ENCODE measurements at regions not wholly inside any gene's neighbourhood (a gene's known extent, or its start where the extent isn't known, plus 50 kb on each side); places are given as distances from the start of the nearest gene placed in this dataset.

- Histone ChIP-seq H3K4me2 (ENCODE audit: control insufficient read depth, insufficient read depth) (no peak overlapping the region), H3K27me3 (replicated peaks in 1 of 2; ENCODE audit: control insufficient read depth in 2 of 2, insufficient read depth in 2 of 2, low read length in 1 of 2) (no peaks in the 10 kb centered on the region), H3K4me3 (no peak overlapping the region), H3K9ac (ENCODE audit: control insufficient read depth, insufficient read depth, low read length) (no peak overlapping the region), H4K20me1 (ENCODE audit: control insufficient read depth, insufficient read depth) (no peaks in the 10 kb centered on the region), H3K36me3 (ENCODE audit: control insufficient read depth in 2 of 2, insufficient read depth in 2 of 2, low read length in 1 of 2) (no peaks in the 10 kb centered on the region), H3K79me2 (ENCODE audit: control insufficient read depth, insufficient read depth, low read length) (no peaks in the 10 kb centered on the region), H3K27ac (ENCODE audit: control insufficient read depth, insufficient read depth) (no peak overlapping the region), H3K4me1 (ENCODE audit: control insufficient read depth, insufficient read depth, low read length) (no peaks in the 10 kb centered on the region), H2AFZ (ENCODE audit: control insufficient read depth, low read depth, low read length) (no peak overlapping the region), H3K9me3 (replicated peaks; ENCODE audit: control insufficient read depth, insufficient read depth, low read length) (no peaks in the 10 kb centered on the region)
- no peak for TF ChIP-seq ATF3 (IDR thresholded peaks at IDR 0.05; ENCODE audit: borderline replicate concordance, extremely low read depth, low read depth, low read length)
- no peak for TF ChIP-seq MTA2 (IDR thresholded peaks at IDR 0.05; ENCODE audit: low read depth)
- TF ChIP-seq USF1 (IDR thresholded peaks at IDR 0.05; ENCODE audit: borderline replicate concordance, extremely low read length, insufficient read depth, low read depth, low read length) = no peak
- no peak for TF ChIP-seq NBN (IDR thresholded peaks at IDR 0.05)
- no peak for TF ChIP-seq ZNF622 (IDR thresholded peaks at IDR 0.05)
- TF ChIP-seq EP300 (IDR thresholded peaks at IDR 0.05; ENCODE audit: borderline replicate concordance in 1 of 2, control insufficient read depth in 1 of 2, low read depth in 2 of 2, low read length in 2 of 2) = no peak
- no TSS peak for BruUV-seq (replicated peaks)
- POLR2A ChIA-PET = no interaction called here
- ATAC-seq = no peak
- CTCF ChIA-PET = no interaction called here
- in situ Hi-C loops (cut with MboI) = no loop called here
- intact Hi-C loops (cut with micrococcal nuclease; ENCODE audit: unreplicated experiment) = no loop called here
- SMC1A ChIA-PET (ENCODE audit: uncharacterized antibody, unreplicated experiment) = interaction anchor here (1.0 to 1.5 kb wide), 3 partner anchors 9 to 22 kb away, joined by 4 read pairs; no protein-coding TSS in a partner anchor
- RAD21 ChIA-PET (ENCODE audit: unreplicated experiment) = interaction anchor here (0.9 kb wide), 1 partner anchor 16 kb away, joined by 4 read pairs; no protein-coding TSS in a partner anchor
- FAIRE-seq = no peak
- WGBS (ENCODE audit: insufficient coverage, insufficient replicate concordance, low lambda C conversion rate, missing lambda C conversion rate) = 14% methylated on average over 6 of the region's 6 CpGs
- no peak for DNase-seq (ENCODE audit: low read depth, low spot score)
Observed at GRCh38 chr7:46440186-46440585, 519.1 kb upstream of the IGFBP3 start.

- H4K20me1 ChIP-seq (ENCODE audit: control insufficient read depth, insufficient read depth) = no peaks in the 10 kb centered on the region
- no peaks in the 10 kb centered on the region for H3K79me2 ChIP-seq (ENCODE audit: control insufficient read depth, insufficient read depth, low read length)
- H3K27me3 ChIP-seq (replicated peaks in 1 of 2; ENCODE audit: control insufficient read depth in 2 of 2, insufficient read depth in 2 of 2, low read length in 1 of 2) = no peaks in the 10 kb centered on the region
- no peak for ATAC-seq
- no peaks in the 10 kb centered on the region for H3K9me3 ChIP-seq (replicated peaks; ENCODE audit: control insufficient read depth, insufficient read depth, low read length)
- in situ Hi-C loops (cut with MboI) (no loop called here), intact Hi-C loops (cut with micrococcal nuclease; ENCODE audit: unreplicated experiment) (no loop called here)
- WGBS (ENCODE audit: insufficient coverage, insufficient replicate concordance, low lambda C conversion rate, missing lambda C conversion rate) = 0% methylated on average over 4 of the region's 4 CpGs
- no peak for FAIRE-seq
- no peaks in the 10 kb centered on the region for H3K4me1 ChIP-seq (ENCODE audit: control insufficient read depth, insufficient read depth, low read length)
- H3K9ac ChIP-seq (ENCODE audit: control insufficient read depth, insufficient read depth, low read length) = no peak overlapping the region
- H3K36me3 ChIP-seq (ENCODE audit: control insufficient read depth in 2 of 2, insufficient read depth in 2 of 2, low read length in 1 of 2) = no peaks in the 10 kb centered on the region
- POLR2A ChIA-PET = interaction anchor here (0.6 kb wide), 1 partner anchor 61 kb away, joined by 4 read pairs; no protein-coding TSS in a partner anchor
- CTCF ChIA-PET = interaction anchor here (1.3 to 1.4 kb wide), 2 partner anchors 16 to 150 kb away, joined by 3 to 4 read pairs; no protein-coding TSS in a partner anchor
- H2AFZ ChIP-seq (ENCODE audit: control insufficient read depth, low read depth, low read length) = no peak overlapping the region
- H3K27ac ChIP-seq (ENCODE audit: control insufficient read depth, insufficient read depth) = no peak overlapping the region
- no peak for DNase-seq (ENCODE audit: low read depth, low spot score)
- SMC1A ChIA-PET (ENCODE audit: uncharacterized antibody, unreplicated experiment) = no interaction called here
- BruUV-seq (replicated peaks) = no TSS peak
- no peak overlapping the region for H3K4me3 ChIP-seq
- no peak overlapping the region for H3K4me2 ChIP-seq (ENCODE audit: control insufficient read depth, insufficient read depth)
- RAD21 ChIA-PET (ENCODE audit: unreplicated experiment) = no interaction called here
- TF ChIP-seq USF2 (IDR thresholded peaks at IDR 0.05; ENCODE audit: borderline replicate concordance, low read depth, low read length) = no peak
- no peak for TF ChIP-seq TCF7 (IDR thresholded peaks at IDR 0.05; ENCODE audit: borderline replicate concordance)
- TF ChIP-seq PBX3 (IDR thresholded peaks at IDR 0.05; ENCODE audit: insufficient replicate concordance, low read depth, low read length) = no peak
Observed at GRCh38 chr7:46432708-46433107, 511.6 kb upstream of the IGFBP3 start.
